ENCODE measurements at regions not wholly inside any gene's neighbourhood (a gene's known extent, or its start where the extent isn't known, plus 50 kb on each side); places are given as distances from the start of the nearest gene placed in this dataset.

- no peak for TF ChIP-seq CTCF (IDR thresholded peaks at IDR 0.05)
- no peak for TF ChIP-seq POLR2A (IDR thresholded peaks at IDR 0.05)
- no peak overlapping the region for H3K27ac ChIP-seq
- 82 to 92% (median 88%) methylated on average over 2 of the region's 2 CpGs for WGBS, 4 donors
- H3K4me3 ChIP-seq = no peak overlapping the region
- intact Hi-C loops (cut with DNase I) = no loop called here
- H3K27me3 ChIP-seq = no peaks in the 10 kb centered on the region
- no peaks in the 10 kb centered on the region for H3K36me3 ChIP-seq (replicated peaks in 1 of 2)
- DNase-seq = no peak
- no peaks in the 10 kb centered on the region for H3K4me1 ChIP-seq (replicated peaks in 1 of 2)
- H3K9me3 ChIP-seq (replicated peaks in 1 of 3) = no peaks in the 10 kb centered on the region
Measured at GRCh38 chr2:168356477-168356835, 99.6 kb upstream of the CERS6 start.

- DNase-seq = no peak
- H3K4me1 ChIP-seq (replicated peaks in 1 of 2) = no peaks in the 10 kb centered on the region
- H3K27me3 ChIP-seq = no peaks in the 10 kb centered on the region
- H3K36me3 ChIP-seq (replicated peaks in 1 of 2) = no peaks in the 10 kb centered on the region
- no peak for TF ChIP-seq CTCF (IDR thresholded peaks at IDR 0.05)
- TF ChIP-seq POLR2A (IDR thresholded peaks at IDR 0.05) = no peak
- H3K9me3 ChIP-seq (replicated peaks in 1 of 3) = no peaks in the 10 kb centered on the region
- 76 to 94% (median 86%) methylated on average over 3 of the region's 3 CpGs for WGBS, 4 donors
- H3K4me3 ChIP-seq = no peak overlapping the region
- intact Hi-C loops (cut with DNase I) = no loop called here
- H3K27ac ChIP-seq = no peak overlapping the region
Measured at GRCh38 chr2:168357797-168358472, 98.1 kb upstream of the CERS6 start.

GRCh38 chr2:168359082-168359481 is 97.0 kb upstream of the CERS6 start:
- no peak for DNase-seq
- Histone ChIP-seq H3K27ac (no peak overlapping the region), H3K4me3 (no peak overlapping the region), H3K27me3 (no peaks in the 10 kb centered on the region), H3K36me3 (replicated peaks in 1 of 2) (no peaks in the 10 kb centered on the region), H3K4me1 (replicated peaks in 1 of 2) (no peaks in the 10 kb centered on the region), H3K9me3 (replicated peaks in 1 of 3) (no peaks in the 10 kb centered on the region)
- TF ChIP-seq POLR2A (IDR thresholded peaks at IDR 0.05) (no peak), CTCF (IDR thresholded peaks at IDR 0.05) (no peak)
- WGBS, 4 donors = 96 to 100% (median 96%) methylated on average over 1 of the region's 1 CpG
- intact Hi-C loops (cut with DNase I) = no loop called here

- H3K36me3 ChIP-seq (replicated peaks in 1 of 2) = no peaks in the 10 kb centered on the region
- TF ChIP-seq POLR2A (IDR thresholded peaks at IDR 0.05) (no peak), CTCF (IDR thresholded peaks at IDR 0.05) (no peak)
Measured at GRCh38 chr2:168363347-168364092, 92.6 kb upstream of the CERS6 start.

More at GRCh38 chr2:168363347-168364092, 92.6 kb upstream of the CERS6 start:
- no peaks in the 10 kb centered on the region for H3K27me3 ChIP-seq
- H3K4me1 ChIP-seq (replicated peaks in 1 of 2) = no peaks in the 10 kb centered on the region
- intact Hi-C loops (cut with DNase I) = no loop called here
- H3K27ac ChIP-seq = no peak overlapping the region
- 81 to 89% (median 85%) methylated on average over 4 of the region's 4 CpGs for WGBS, 4 donors
- no peak overlapping the region for H3K4me3 ChIP-seq
- no peak for DNase-seq
- H3K9me3 ChIP-seq (replicated peaks in 1 of 3) = no peaks in the 10 kb centered on the region
